CD4-positive, alpha-beta T cell treated with Interleukin-6 for 4 hours (primary cell): ENCODE measurements at regions not wholly inside any gene's neighbourhood (a gene's known extent, or its start where the extent isn't known, plus 50 kb on each side); places are given as distances from the start of the nearest gene placed in this dataset.
"Not testable (repeated sequence)": the region's sequence is repeated elsewhere in the genome, so short reads cannot be mapped to it uniquely, and the experiment has no call there.

Experiments
- DNase-seq: peaks from one replicate; pipeline ENCODE4 v3.0.0-alpha.2; 2020; ENCODE audit warnings: mixed read lengths

DNA sequence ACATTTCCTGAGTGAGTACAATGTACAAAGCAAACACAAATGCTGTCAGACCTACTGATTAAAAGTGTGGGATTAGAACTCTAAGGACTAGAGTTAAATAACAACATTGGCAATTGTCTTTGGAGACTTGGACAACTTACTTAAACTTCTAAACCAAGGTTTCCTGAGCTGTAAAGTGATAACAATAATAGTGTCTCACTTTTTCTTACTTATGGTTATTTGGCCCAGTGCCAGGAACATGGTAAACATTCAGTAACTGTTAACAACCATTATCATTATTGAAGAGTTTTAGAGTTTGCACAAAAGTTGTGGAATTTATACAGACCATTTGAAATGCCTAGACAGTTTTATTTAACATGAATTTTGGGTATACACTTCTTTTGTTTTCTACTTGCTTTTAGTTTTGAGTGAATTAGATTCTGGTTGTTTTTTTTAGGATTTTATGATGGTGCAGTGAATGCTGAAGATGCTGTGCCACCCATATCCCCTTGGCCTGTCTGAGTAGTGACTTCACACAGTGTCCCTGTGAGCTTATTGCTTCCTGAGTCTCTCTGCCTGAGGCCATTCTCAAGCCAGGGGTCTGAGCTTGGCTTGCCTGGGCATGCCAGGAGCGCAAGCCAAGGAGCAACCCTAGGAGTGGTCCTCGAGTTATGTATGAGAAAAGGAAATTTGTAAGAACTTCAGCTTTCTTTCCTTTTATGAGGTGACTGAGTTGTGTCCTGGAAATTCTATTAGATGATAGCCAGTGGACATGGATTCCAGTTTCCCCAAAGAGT lies 932.8 kb downstream of the TTLL7 start:
- DNase-seq: no peak

DNA sequence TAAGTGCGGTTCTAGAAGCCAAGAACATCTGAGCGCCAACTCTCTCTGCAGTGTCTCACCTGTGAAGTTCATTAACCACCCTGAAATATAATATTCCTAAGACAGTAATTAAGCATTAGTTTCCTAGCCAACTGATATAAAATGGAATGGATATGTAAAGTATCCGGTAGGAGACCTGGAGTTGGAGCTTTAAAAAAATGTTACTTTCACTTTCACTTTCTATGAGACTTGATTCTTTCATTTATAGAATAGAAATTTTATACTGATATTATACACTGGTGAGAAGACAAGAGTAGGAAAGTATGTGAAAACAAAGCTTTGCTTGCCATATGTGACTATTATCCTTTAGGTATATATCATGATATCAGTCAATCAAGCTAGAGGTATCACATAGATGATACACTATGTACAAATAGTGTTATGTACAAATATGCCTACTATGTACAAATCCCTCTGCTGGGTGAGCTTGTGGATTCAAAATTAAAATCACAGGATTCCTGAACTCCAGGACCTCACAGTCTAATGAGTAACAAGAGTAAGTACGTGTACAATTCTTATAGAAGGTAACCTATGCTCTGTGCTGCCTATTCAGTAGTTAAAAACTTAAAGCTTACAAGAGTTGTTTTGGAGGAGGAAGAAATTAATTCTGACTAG lies 934.2 kb downstream of the TTLL7 start:
- DNase-seq: no peak

DNA sequence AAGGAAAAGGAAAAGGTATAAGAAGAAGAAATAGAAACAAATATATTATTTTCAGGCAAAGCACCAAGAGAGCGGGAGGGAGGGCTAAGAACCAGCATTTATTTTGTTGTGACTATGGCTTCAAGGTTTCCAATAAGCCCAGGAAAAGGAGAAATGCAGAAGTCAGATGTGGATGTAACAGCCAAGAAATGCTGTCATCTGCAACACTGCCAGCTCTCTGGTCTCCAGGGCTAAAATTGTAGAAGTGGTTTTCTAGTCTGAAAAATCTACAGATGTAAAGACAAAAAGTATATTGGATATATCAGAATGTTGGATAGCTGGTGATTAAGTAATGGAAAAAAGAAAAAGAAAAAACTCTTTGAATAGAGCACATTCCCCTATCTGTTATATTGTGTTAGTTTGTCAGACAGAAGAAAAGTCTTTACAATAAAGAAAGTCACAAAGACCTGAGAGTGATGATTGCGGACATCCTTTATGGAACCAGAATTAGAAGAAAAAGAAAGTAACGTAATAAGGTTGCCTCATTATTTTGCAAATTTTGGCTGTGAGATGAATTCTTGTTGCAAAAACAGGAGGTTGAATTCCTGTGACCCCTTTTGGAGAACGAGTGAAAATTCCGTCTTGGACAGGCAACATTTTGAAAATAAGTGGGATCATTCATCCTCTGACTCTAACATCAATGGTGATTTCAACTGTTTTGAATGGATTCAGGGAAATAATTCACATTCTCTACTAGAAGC lies 938.1 kb downstream of the TTLL7 start:
- DNase-seq: no peak

DNA sequence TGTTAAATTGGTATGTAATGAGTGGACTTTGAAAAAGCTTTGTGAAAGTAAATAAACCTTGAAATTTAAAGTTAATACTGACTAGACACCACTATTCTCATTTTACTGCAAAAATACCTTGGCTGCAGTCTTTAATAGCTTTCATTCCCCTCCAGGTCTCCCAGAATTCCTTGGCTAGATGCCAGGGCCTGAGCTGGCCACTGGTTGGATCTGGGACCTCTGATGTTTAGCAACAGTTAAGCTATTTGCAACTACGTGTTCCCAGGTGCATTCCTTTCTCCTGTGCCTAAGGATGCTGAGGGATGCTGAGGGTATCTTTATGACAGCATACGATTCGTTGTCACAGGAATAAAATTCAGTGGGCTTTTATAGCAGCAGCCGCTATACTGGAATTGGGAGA lies 938.7 kb downstream of the TTLL7 start:
- DNase-seq: no peak

DNA sequence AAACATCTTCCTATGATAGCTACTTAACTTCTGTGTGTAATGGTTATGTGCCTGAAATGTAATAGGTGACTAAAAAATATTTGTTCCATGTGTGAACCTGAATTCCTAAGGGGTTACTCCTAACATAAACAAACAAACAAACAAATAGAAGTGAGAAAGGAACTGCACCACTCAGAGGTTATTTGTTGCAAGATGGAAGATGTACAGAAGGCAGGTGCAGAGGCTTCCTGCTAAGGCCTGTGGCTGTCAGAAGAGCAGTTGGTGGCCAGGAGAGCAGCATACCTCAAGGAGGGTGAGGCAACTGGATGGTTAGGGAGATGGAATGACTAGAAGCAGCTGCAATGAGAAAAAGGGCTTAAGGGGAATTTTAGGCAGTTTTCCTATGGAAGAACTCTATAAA lies 940.6 kb downstream of the TTLL7 start:
- DNase-seq: no peak

DNA sequence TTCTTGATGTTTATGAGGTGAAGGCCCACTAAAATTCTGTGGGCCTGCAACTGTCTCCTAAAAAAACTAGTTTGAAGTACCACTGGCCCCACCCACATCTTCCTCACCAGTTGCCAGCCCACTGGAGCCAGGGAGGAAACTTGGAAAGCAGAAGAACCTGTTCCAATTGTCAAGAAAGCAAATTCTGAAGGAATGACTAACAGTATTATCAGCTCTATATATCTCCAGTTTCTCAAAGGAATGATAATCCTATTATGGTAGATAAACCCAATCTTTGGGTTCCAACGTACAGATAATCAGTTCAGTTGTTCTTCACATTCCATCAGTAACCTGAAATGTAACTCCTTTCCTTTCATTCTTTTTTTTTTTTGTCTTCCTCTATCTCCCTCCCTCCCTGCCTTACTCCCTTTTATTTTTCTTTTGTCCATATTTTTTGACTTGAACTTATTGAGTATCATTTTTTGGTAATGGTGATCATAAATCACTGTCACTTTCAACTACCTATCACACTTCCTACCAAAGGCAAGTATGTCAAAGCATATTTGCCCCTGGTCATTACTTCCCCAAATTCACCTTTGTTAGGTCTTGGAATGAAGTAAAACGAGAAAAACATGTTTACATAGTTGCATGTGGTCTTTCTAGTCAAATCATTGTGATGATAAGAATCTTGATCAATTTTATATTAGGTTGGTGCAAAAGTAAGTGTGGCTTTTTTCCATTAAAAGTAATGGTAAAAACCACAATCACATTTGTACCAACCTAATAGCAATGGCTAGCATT lies 943.4 kb downstream of the TTLL7 start:
- no peak for DNase-seq

DNA sequence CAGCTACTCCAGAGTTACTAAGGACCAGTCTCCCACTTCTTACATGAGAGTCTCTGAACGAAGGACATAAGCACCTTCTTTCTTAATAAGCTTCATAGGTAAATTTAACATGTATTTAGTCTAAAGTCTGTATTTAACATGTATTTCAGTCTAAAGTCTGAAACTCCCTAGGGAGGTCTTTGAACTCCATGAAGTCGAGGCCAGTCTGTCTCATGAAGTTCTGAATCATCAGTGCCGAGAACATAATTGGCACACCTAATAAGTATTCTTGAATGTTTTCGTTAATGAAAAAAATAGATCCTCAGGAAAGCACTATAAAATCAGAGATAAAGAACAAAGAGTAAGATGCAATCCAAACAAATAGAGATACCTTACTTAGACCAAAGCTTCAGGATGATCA lies 945.5 kb downstream of the TTLL7 start:
- DNase-seq: no peak

DNA sequence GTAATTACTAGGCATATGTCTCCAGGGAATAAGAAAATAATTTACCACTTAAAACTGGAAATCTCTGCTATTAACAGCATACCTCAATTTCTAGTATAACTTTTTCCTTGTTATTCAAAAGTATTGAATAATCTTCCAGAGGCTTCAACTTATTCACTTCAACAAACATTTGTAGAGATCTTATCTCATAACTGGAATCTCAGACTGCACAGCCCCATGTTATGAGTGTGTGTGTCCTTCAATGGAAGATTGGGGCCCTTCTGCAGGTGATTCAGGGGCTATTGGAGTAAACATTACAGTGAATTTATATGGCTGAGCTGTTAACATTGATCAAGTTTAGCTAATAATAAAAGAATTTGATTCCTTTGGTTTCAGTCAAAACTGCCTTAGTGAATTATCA lies 946.1 kb downstream of the TTLL7 start:
- no peak for DNase-seq

DNA sequence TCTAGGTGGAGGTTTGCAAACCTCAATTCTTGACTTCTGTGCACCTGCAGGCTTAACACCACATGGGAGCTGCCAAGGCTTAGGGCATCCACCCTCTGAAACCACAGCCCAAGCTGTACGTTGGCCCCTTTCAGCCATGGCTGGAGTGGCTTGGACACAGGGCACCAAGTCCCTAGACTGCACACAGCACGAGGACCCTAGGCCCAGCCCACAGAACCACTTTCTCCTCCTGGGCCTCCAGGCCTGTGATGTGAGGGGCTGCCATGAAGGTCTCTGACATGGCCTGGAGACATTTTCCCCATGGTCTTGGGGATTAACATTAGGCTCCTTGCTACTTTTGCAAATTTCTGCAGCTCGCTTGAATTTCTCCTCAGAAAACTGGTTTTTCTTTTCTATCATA lies 947.9 kb downstream of the TTLL7 start:
- DNase-seq: not testable (repeated sequence)

DNA sequence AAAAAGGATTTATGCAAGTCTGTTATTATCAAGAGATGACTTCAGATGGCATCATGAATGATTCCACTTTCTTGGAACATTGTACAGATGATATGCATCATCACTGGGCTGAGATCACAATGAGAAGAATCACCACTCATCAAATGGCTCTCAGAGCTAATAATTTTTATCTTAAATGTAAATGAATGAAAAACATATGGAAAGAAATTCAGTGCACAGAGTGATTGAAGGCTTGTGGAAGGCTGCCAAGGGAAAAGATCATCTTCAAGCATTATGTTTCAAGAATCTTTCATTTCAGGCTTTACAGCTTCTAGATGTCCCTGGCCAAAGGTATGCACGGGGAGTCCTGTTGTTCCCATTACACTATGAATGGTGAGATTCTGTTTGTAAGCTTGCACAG lies 955.7 kb downstream of the TTLL7 start:
- DNase-seq: no peak

DNA sequence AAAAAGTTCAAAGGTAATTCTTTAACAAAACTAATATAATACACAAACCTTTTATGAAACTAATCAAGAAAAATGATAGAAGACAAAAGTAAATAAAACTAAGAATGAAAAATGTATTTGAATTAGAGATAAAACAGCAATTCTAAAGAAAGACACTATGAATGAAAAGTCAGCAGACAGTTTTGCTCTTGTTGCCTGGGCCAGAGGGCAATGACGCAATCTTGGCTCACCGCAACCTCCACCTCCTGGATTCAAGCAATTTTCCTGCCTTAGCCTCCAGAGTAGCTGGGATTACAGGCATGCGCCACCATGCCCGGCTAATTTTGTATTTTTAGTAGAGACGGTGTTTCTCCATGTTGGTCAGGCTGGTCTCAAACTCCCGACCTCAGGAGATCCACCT lies 959.8 kb downstream of the TTLL7 start:
- not testable (repeated sequence) for DNase-seq

DNA sequence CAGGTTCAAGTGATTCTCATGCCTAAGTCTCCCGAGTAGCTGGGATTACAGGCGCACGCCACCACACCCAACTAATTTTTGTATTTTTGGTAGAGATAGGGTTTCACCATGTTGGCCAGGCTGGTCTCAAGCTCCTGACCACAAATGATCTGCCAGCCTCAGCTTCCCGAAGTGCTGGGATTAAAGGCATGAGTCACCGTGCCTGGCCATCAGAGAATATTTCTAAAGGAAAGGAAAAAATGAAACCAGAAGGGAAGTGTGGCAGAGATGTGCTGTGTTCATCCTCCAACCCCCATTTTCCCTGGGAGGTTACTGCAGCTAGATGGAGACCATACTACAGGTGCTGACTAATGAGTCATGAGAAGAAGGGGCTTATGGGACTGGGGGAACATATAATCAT lies 964.1 kb downstream of the TTLL7 start:
- DNase-seq: no peak

DNA sequence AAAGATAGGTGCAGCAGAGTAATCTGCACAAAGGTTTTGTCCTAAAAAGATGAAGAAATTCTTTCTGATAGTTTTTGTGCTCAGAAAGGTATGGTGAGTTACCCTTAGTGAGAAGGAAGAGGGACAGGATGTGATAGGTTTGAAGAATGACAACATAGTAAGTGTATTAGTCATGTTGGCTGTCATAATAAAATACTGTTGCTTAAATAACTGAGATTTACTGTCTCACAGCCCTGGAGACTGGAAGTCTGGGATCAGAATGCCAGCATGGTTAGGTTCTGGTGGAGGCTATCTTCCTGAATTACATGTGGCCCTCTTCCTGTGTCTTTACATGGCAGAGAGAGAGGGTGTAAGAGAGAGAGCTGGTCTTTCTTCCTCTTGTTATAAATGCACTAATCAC lies 965.2 kb downstream of the TTLL7 start:
- no peak for DNase-seq

DNA sequence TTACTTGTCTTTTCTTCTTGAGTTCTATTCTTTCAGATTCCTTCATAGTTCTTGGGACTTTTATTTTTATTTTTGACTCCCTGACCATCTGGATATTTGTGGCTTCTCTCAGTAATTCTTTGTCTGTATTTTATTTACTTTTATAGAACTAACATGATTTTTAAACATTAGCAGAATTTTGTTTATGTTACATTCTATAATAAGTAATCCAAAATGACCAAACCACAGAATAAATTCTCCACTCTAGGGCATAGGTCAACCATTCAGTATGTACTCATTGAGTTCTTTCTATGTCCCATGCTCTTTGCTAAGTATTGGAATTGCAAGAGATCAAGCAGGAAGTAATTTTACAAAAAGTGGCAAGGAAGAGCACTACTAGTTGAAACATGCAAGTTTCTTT lies 969.0 kb downstream of the TTLL7 start:
- no peak for DNase-seq

DNA sequence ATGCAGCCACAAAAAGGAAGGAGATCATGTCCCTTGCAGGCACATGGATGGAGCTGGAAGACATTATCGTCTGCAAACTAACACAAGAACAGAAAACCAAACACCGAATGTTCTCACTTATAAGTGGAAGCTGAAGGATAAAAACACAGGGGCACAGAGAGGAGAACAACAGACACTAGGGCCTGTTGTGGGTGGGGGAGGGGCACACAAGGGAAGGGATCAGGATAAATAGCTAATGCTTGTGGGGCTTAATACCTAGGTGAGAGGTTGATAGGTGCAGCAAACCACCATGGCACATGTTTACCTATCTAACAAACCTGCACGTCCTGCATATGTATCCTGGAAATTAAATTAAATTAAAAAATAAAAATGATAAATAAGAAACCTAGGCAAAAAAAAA lies 969.9 kb downstream of the TTLL7 start:
- DNase-seq: no peak

DNA sequence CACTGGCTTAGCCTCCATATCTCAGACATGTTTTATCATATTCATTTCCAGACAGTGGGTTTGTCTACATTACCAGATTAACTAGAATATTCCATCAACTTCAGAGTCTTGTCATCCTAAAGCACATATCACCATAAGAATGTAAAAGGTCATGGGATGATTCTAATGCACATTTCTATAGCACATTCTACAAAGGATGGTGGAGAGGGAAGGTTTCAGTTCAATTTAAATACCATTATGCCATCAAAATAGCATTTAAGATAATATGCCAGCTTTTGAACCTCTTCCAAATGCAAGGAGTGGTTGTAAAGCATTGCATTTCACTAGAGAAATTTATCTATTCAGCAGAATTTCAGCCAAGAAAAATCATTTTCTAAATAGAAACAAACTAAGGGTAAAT lies 970.5 kb downstream of the TTLL7 start:
- DNase-seq: no peak

DNA sequence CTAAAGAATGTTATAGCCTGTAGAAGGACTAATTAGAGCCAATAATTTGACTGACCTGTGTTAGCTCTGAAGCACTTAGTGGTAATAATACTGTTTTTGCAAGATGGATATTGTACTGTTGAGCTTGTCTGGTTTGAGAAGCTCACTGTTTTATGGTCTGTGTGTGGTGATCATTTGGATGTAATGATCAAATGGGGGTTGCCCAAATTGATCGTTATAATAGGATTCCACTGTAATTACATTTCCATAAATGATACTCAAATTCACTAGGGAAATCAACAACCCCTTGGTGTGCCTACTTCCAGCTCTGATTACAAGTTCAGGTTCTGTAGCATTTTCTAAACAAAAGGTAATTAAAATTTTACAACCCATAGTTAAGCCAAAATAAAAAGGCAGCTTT lies 971.4 kb downstream of the TTLL7 start:
- DNase-seq: no peak

DNA sequence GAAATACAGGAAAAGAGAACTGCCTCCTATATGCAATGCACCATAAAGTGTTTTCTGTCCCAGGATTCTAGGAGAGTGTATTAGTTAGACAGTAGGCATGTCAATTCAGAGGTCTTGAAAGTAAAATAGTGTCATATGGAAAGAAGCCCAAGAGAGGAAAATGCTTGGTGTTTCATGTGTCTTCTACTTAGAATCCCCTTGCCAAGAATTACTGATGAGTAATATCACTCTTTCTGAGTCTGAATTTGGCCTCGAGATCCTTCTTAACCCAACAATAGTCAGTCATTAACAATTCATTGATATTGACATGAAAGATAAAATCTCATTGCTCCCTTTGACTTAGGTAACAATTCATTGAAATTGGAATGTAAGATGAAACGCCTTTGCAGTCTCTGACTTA lies 972.2 kb downstream of the TTLL7 start:
- no peak for DNase-seq

DNA sequence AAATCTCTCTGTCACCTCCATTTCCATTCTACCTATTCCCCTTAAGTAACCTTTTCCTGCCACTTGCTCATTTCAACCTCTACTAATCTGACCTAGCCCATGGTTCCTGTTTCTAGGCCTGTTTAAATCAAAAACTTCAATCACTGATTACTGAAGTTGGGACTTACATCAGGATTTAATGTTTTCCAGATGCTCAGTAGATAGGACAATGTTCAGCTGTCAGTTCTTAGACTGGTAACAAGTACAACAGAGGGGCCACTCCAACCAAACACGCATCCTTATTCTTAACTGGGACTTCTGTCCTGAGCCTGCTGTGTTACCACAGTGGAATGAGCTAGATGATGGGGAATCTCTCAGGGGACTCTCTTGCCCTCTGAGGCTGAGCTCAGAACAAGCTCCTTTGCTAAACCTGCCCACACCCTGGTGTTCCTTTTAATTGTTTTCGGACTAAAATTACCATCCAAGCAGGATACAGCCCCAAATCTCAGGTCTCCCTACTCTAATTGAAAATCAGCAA lies 974.6 kb downstream of the TTLL7 start:
- DNase-seq: no peak

DNA sequence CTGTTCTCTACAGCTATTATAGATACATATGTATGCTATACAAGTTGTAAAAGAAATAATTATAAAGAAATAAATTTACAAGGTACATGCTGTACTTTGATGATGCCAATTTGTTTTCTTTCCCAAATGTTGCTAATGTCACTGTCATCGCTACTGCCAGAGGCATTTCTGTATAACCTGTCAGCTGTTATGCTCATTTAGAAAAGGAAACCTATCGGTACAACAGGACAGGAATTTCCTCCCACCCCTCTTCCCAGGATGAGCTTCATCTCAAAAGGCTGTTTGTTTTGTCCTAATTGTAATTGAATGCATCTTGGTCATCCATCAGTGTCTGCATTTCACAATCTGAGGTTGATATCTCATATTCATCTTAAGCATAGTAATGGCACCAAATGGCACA lies 975.7 kb downstream of the TTLL7 start:
- no peak for DNase-seq

DNA sequence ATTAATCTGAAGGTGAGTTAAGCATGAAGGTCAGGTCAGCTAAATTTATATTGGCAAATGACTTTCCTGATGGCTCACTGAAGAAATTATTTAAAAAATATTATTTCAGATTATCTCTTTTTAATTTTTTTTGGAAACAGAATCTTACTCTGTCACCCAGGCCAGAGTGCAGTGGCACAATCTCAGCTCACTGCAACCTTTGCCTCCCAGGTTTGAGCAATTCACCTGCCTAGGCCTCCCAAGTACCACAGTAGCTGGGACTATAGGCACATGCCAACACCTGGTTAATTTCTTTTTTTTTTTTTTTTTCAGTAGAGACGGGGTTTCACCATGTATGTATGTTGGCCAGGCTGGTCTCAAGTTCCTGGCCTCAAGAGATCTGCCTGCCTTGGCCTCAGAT lies 976.7 kb downstream of the TTLL7 start:
- DNase-seq: no peak

DNA sequence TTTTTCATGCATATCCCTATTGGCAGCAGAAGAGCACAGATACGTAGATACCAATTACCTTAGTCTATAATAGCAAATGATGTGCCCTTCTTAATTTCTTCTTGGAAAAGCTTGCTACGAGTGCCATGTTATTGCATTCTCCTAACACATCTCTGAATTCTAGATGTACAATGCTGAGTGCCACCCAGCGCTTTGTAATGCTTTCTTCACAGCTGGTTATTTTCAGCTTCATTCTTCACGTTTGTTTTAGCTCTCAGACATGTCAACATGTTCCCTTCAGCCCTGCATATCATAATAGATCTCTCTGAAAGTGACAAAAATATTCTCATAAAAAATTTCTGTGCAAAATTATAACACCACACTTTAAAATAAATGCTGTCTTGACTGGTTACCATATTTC lies 981.2 kb downstream of the TTLL7 start:
- DNase-seq: no peak

DNA sequence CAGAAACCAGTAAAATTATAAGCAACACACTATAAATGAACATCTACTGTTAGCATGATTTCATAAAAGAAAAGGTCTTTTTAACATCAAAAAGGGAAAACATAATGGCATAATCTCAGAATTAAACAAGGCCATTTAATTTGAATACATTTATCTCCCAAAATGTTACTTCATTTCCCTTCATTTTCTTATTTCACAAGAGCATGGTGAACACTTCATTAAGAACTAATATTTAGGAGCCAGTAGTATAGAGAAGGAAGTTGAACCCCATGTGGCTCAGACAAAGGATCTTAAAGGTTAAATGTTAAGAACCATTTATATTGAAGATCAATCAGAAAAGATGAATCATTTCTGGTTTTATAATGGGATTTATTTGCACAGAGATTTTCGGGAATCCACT lies 981.7 kb downstream of the TTLL7 start:
- DNase-seq: no peak
